HG02763 (cell line): ENCODE measurements at regions not wholly inside any gene's neighbourhood (a gene's known extent, or its start where the extent isn't known, plus 50 kb on each side); places are given as distances from the start of the nearest gene placed in this dataset.

ENCODE experiments used
- ATAC-seq: cut with Tn5 transposase; IDR thresholded peaks from one replicate; pipeline ENCODE4 v1.9.1; 2021; ENCODE audit warnings: mild to moderate bottlenecking, moderate library complexity; ENCODE audit not compliant: unreplicated experiment

GRCh38 chr18:47549021-47549540, 297.6 kb upstream of the SKOR2 start:
- ATAC-seq = no peak

DNA sequence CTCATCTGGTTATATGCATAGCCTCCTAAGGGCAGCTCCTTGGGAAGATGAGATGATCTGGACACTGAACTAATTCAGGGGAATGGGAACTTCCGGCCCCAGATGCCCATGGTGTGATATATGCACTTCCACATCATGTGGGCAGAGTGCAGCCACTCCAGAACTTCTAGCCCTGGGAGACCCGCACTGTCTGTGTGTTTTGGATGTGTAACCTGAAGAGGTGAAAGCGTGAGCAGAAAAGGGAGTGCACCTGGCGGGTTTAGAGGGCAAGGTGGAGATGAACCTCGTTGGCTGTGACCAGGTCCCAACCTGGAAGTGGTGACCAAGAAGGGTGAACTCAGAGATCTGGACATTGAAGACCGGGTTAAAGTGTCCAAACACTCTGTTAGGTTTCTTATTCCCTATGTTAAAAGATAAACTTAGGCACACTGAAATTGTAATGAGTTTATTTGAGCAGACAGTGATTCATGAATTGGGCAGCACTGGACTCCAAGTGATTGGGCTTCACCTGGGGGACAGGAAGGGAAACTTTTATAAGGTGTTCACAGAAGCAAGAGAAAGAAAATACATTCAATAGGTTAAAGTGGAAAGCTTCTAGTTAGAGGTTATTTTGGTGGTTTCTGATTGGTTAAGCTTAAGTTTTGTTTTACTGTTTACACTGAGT, 296.2 kb upstream of the SKOR2 start:
- no peak for ATAC-seq

GRCh38 chr18:47545613-47546012, 294.2 kb upstream of the SKOR2 start:
- no peak for ATAC-seq

- ATAC-seq = no peak
Observed at GRCh38 chr18:47543080-47543479, 291.6 kb upstream of the SKOR2 start.

DNA sequence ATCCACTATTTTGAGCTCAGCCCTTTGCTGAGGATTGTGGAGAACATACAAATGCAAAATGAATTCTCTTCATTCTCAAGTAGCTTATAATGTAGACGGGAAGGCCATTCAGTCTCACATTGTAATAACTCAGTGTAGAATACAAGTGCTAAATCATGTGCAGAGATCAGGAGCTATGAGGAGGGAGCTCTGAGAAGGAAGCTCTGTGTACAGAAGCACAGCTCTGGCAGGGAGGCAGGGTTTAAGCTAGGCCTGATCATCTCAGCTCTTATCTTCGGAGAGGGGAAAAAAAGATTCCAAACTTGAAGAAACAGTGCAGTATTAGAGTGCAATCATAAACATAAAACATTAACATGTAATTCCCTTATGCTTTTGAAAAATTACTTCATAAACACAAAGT, 291.1 kb upstream of the SKOR2 start:
- no peak for ATAC-seq

DNA sequence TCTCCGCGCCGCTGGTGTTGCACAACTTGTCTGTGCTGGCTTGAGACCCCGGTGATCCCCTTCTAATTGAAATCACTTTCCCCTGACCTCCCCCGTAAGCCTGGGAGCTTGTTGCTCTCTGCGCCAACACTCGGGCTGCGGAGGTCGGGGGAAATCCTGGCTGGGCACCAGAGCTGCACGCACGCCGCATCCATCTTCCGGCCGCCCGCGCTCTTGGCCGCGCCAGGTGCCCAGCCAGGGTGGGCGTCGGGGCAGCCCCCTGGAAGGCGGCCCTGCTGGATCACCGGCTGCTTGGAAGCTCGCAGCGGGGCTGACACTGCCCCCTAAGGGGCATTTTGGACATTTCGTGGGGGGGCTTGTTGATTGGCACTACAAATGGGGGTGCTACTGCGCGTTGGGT, 280.3 kb upstream of the SKOR2 start:
- no peak for ATAC-seq

GRCh38 chr18:47530695-47531094, 279.2 kb upstream of the SKOR2 start:
- ATAC-seq = no peak

DNA sequence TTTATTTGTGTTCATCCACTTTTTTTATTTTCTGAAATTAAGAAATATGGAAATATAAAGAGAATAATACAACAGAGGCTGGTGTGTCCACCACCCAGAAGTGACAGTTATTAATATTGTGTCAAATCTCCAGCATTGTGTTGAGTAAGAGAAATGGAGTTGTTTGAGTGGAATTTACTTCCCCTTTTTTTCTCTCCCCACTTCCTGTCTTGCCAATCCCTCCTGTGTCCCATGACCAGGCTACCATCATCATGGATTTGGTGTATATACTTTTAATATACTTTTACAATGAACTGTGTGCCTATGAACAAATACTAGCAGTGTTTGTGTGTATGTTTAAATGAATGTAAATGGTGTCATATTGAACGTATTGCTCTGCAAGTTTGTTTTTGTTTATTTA, 276.9 kb upstream of the SKOR2 start:
- ATAC-seq = no peak

DNA sequence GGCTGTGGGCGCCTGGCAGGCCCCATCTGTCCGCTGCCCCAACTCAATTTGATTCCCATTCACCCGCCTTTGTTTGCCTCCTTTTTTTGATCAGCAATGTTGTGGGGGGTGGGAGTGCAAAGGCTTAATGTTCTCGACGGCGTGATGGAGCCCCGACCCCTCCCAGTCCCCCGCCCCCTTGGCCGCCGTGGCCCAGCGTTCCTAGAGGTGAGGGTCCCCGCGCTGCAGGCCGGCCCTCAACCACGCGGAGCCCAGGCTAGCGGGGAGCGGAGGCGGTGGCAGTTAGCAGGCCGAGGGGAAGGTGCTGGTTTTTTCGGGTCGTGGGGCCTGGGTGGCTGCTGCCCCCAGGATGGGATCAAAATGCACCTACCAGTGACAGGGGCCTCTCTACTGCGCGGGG, 274.7 kb upstream of the SKOR2 start:
- ATAC-seq = no peak

DNA sequence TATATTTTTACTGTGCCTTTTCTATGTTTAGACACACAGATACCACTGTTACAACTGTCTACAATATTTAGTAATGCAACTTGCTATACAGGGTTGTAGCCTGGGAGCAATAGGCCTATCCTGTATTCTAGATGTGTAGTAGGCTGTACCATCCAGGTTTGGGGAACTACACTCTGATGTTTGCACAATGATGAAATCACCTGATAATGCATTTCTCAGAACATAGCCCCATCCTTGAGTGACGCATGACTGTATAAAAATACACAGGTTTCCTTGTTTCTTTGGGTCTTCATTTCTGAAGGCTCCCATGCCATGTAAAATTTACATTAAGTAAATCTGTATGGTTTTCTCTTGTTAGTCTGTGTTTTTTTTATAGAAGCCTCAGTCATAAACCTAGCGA, 270.9 kb upstream of the SKOR2 start:
- ATAC-seq = no peak

- ATAC-seq = no peak
Observed at GRCh38 chr18:47520263-47520662, 268.8 kb upstream of the SKOR2 start.

DNA sequence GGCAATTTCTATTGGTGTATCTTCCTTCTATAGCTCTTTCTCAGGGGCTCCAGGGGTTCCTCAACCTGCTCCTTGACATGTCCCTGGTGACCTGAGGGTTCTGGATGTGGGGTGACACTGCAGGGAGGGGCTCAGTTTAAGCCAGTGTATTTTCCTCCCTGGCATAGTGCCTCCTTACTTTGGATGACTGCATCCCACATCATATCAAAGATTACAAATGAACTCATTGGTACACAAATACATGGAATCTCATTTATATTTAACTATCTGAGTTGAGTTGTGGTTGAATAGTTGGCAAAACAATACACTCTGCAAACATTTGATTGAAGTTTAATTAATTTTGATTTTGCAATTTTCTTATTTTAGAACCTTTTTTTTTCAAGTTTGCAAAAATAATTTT, 268.2 kb upstream of the SKOR2 start:
- no peak for ATAC-seq

- ATAC-seq = no peak
Observed at GRCh38 chr18:47519277-47519676, 267.8 kb upstream of the SKOR2 start.

GRCh38 chr18:47513614-47514013, 262.2 kb upstream of the SKOR2 start:
- no peak for ATAC-seq

DNA sequence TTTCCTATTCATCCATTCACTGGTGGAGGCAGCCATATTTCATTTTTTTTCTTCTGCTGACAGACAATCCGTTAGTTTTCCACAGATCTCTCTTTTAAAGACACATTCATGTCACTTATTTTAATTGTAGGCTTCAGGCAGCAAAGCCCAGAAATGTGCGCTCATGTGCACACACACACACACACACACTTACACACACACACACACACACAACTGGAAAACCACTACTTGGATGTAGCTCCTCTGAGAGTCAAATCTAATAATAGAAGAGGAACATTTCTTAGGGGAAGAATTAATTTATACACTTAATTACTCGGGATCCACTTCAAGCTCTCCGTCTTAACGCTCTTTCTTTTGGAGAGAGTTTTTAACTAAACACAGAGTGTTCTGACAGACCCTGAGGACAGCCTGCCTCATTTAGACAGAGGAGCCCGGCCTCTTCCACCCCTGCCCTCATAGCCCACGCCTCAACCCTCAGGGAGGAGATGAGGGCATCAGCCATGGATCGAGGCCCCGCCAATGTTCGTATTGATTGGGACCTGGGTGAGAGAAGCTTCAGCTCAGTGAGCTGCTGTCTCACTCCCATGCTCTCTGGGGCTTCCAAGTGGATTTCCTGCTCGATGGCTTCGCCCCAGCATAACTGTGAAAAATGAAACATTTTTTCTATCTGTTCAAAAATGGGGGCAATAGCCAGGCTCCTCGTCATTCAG, 261.4 kb upstream of the SKOR2 start:
- no peak for ATAC-seq

DNA sequence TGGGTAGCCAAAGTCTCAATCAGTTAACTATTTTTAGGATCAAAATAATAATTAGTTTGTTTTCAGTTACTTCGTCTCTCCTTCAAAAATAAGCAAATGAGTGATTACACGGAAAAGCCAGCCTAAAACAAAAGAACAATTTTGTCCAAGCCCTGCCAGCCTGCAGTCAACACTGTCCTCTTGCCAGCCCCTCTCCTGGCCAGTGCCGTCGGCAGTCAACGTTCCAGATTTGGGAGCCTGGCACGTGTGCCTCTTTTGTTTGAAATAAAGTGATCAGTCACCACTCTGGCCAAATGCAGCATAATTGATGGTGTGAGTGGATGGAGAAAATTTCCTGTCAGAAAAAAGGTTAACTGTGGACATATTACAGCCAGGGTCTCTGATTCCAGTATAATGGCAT, 260.6 kb upstream of the SKOR2 start:
- no peak for ATAC-seq

DNA sequence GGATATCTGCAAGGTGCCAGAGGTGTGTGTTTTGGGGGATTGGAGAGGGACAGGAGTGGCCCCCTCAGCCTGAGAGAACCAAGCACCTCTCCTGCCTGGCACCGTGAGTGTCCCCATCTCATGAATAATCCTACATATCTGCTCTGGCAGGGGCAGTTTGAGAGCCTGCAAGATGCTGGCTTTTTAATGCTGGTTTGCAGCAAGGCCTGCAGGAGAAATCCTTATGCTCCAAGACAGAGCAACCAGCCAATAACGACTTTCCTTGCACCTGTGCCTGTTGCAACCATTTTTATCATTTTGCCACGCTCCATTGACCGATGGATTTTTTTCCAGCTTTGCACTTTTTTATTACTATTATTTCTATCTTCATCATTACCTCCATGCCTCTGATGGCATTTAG, 259.4 kb upstream of the SKOR2 start:
- no peak for ATAC-seq

GRCh38 chr18:47507651-47508050, 256.2 kb upstream of the SKOR2 start:
- no peak for ATAC-seq

DNA sequence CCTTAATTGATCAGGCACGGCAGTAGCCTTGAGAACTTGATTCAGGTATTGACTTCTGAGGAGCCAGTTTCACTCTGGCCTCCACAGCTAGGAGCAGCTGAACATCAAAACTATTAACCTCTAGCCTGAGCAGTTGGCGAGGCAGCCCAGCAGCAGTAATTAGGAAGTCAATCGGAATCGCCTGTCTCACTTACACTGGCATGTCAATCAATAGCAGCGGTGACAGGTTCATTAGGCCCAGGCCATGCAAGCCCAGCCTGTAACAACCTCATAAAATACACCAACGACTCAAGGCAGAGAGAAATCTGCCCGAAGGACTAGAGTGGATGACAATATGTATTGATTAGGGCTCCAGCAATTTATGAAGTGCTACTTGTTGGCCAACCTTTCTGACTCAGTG, 255.4 kb upstream of the SKOR2 start:
- ATAC-seq = no peak

GRCh38 chr18:47501946-47502345, 250.5 kb upstream of the SKOR2 start:
- no peak for ATAC-seq

DNA sequence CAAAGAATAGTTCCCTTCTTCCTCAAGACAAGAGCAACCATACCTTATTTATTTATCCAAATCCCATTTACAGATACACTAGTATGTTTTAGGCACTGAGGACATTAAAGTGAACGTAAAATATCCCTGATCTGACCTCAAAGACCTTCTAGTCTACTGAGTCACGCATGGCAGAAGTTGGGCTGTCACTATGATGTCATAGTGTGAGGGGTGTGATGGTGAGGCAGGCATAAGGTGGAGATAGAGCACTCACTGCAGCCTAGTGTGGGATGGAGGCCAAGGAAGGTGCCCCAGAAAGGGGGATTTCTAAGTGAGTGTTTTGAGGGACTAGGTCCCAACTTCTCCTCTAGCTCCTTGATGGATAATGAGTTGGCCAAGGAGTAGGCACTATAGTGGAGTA, 249.5 kb upstream of the SKOR2 start:
- no peak for ATAC-seq

DNA sequence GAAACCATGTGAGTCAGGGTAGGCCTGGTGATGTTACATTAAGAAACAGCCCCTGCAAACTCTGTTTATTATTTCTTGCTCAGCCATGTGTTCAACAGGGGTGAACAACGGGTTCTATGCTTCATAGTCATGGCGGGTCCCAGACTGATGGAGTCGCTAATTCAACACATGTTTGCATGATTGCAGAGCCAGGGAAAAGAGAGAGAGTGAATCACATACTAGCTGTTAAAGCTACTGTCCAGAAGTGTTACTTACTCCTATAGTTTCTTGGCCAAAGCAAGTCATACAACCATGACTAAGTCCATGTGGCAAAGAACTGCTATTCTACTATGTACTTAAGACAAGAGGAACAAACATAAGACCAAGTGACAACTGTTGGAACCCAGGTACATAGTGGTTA, 241.2 kb upstream of the SKOR2 start:
- no peak for ATAC-seq

DNA sequence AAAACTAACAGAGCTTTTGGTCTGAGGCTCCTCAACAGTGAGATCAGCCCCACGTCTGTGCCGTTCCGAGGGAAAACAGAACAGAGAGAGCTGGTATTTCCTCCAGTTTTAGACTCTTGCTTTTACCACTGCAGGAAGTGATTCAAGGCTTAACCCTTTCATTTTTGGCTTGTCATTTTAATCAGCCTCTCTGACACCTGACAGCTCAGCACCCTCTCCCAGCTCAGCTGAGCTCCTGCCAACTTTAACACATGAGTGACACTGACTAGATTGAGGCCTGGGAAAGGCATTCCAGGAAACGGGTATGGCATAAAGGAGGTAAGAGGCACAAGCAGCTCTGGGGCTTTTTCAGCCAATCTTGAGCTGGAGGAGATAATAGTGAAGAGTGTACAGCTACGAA, 239.4 kb upstream of the SKOR2 start:
- no peak for ATAC-seq
